ENCODE measurements at regions not wholly inside any gene's neighbourhood (a gene's known extent, or its start where the extent isn't known, plus 50 kb on each side); places are given as distances from the start of the nearest gene placed in this dataset.

DNA sequence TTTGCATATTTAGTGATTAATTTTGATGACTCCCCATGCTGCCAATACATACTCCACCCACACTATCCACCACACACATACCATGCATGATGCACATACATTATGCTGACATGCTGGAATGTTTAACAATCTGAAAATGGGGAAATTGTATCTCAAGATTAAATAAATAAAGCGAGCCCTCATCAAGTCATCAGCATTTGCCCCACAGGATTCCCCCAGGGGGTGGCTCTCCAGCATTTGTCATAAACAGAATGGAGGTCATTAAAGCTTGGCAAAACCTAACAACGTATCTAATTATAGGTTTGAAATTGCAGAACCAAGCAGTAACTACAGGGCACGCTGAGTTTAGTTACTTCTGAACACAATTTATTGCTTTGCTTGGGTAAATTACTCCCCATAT, 141.2 kb upstream of the TACR1 start:
- no peaks in the 10 kb centered on the region for H3K4me1 ChIP-seq (ENCODE audit: control insufficient read depth in 1 of 2, insufficient read depth in 1 of 2, low read depth in 1 of 2, low read length in 1 of 2)
- H3K9me3 ChIP-seq: no peaks in the 10 kb centered on the region
- TF ChIP-seq CTCF (IDR thresholded peaks at IDR 0.05): no peak
- H3K4me3 ChIP-seq (ENCODE audit: low read depth in 1 of 2, low read length in 1 of 2): no peak overlapping the region
- H3K36me3 ChIP-seq: no peaks in the 10 kb centered on the region
- H3K27me3 ChIP-seq: no peaks in the 10 kb centered on the region
- no peak overlapping the region for H3K27ac ChIP-seq

DNA sequence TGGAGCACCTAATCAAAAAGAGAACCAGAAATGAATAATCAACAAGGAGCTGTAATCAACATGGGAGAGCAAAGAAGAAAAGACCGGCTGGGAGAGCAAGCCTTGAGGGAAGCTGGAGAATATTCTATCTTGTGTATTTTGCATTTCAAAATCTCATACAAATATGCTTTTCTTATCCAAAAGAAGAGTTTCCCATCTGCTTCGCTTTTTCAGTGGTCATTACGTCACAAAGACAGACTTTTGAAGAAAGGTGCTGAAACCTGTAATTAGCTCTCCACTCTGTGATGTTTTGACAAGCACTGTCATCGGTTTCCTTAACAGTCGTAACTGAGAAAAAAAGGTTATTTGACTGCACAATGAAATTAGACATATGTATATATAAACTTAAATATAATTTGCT, 139.1 kb upstream of the TACR1 start:
- Histone ChIP-seq H3K4me1 (ENCODE audit: control insufficient read depth in 1 of 2, insufficient read depth in 1 of 2, low read depth in 1 of 2, low read length in 1 of 2) (no peaks in the 10 kb centered on the region), H3K4me3 (ENCODE audit: low read depth in 1 of 2, low read length in 1 of 2) (no peak overlapping the region), H3K27ac (no peak overlapping the region), H3K36me3 (no peaks in the 10 kb centered on the region), H3K27me3 (no peaks in the 10 kb centered on the region), H3K9me3 (no peaks in the 10 kb centered on the region)
- TF ChIP-seq CTCF (IDR thresholded peaks at IDR 0.05): no peak

- no peak for TF ChIP-seq CTCF (IDR thresholded peaks at IDR 0.05)
- no peak overlapping the region for H3K27ac ChIP-seq
- no peaks in the 10 kb centered on the region for H3K9me3 ChIP-seq
- H3K4me3 ChIP-seq (ENCODE audit: low read depth in 1 of 2, low read length in 1 of 2): no peak overlapping the region
- no peaks in the 10 kb centered on the region for H3K36me3 ChIP-seq
- no peaks in the 10 kb centered on the region for H3K4me1 ChIP-seq (ENCODE audit: control insufficient read depth in 1 of 2, insufficient read depth in 1 of 2, low read depth in 1 of 2, low read length in 1 of 2)
- no peaks in the 10 kb centered on the region for H3K27me3 ChIP-seq
These were observed 138.3 kb upstream of the TACR1 start for GRCh38 chr2:75337619-75338018.

- no peak overlapping the region for H3K27ac ChIP-seq
- TF ChIP-seq CTCF (IDR thresholded peaks at IDR 0.05): no peak
- H3K9me3 ChIP-seq: no peaks in the 10 kb centered on the region
- no peaks in the 10 kb centered on the region for H3K4me1 ChIP-seq (ENCODE audit: control insufficient read depth in 1 of 2, insufficient read depth in 1 of 2, low read depth in 1 of 2, low read length in 1 of 2)
- H3K4me3 ChIP-seq (ENCODE audit: low read depth in 1 of 2, low read length in 1 of 2): no peak overlapping the region
- H3K36me3 ChIP-seq: no peaks in the 10 kb centered on the region
- H3K27me3 ChIP-seq: no peaks in the 10 kb centered on the region
These were observed 137.7 kb upstream of the TACR1 start for GRCh38 chr2:75337016-75337415.

- Histone ChIP-seq H3K36me3 (no peaks in the 10 kb centered on the region), H3K4me1 (ENCODE audit: control insufficient read depth in 1 of 2, insufficient read depth in 1 of 2, low read depth in 1 of 2, low read length in 1 of 2) (no peaks in the 10 kb centered on the region), H3K4me3 (ENCODE audit: low read depth in 1 of 2, low read length in 1 of 2) (no peak overlapping the region), H3K9me3 (no peaks in the 10 kb centered on the region), H3K27me3 (no peaks in the 10 kb centered on the region), H3K27ac (no peak overlapping the region)
- TF ChIP-seq CTCF (IDR thresholded peaks at IDR 0.05): no peak
These were observed 137.1 kb upstream of the TACR1 start for GRCh38 chr2:75336451-75336850.

DNA sequence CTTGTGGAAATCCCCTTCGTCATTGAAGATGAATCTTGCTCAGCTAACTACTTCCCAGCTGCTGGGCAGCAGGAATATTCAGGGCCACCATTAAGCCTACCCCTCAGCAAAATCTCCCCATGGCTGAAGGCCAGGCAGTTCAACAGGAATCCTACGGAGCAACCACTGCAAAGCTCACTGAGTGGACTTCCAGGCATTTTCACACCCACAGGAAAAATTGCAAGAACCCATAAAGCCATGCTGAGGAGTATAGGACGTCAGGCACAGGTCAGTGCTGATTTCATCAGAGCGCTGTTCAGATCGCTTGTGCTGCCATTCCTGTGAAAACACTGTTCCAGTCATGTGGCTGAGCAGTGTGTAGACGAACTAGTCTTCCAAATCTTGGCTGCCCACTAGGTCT, 134.8 kb upstream of the TACR1 start:
- H3K27ac ChIP-seq: no peak overlapping the region
- no peak for TF ChIP-seq CTCF (IDR thresholded peaks at IDR 0.05)
- no peaks in the 10 kb centered on the region for H3K27me3 ChIP-seq

More for the DNA sequence above, 134.8 kb upstream of the TACR1 start:
- Histone ChIP-seq H3K36me3 (no peaks in the 10 kb centered on the region), H3K9me3 (no peaks in the 10 kb centered on the region), H3K4me1 (ENCODE audit: control insufficient read depth in 1 of 2, insufficient read depth in 1 of 2, low read depth in 1 of 2, low read length in 1 of 2) (no peaks in the 10 kb centered on the region), H3K4me3 (ENCODE audit: low read depth in 1 of 2, low read length in 1 of 2) (no peak overlapping the region)

Measured in neutrophil (primary cell).